Keratinocyte (primary cell): ENCODE measurements at regions not wholly inside any gene's neighbourhood (a gene's known extent, or its start where the extent isn't known, plus 50 kb on each side); places are given as distances from the start of the nearest gene placed in this dataset.

Source experiments
- DNase-seq: peaks from one replicate; pipeline ENCODE4 v3.0.0-alpha.2; 2011; ENCODE audit warnings: low read depth, missing footprints, low spot score
- FAIRE-seq: peaks from 2 replicates; lab custom pipeline; 2011; peaks lifted over from hg19 to GRCh38; lab: Jason Lieb, UNC
- H2AFZ ChIP-seq: 2 replicates; pipeline ENCODE4 v1.6.0; 2012; ENCODE audit warnings: low read length, control low read depth, inconsistent platforms; ENCODE audit not compliant: control insufficient read depth
- H3K27ac ChIP-seq: 2 replicates; pipeline ENCODE4 v1.5.1; 2011; ENCODE audit warnings: low read length; ENCODE audit not compliant: control insufficient read depth, insufficient read depth
- H3K27me3 ChIP-seq: 3 replicates; pipeline ENCODE4 v1.6.0; 2011; ENCODE audit warnings: low read length; ENCODE audit not compliant: control insufficient read depth, insufficient read depth; ENCODE audit errors: extremely low read depth
- H3K36me3 ChIP-seq, 2 experiments: 2 replicates in 1 of 2; 3 replicates in 1 of 2; pipeline ENCODE4 v1.5.1; 2011; ENCODE audit warnings: low read length in 2 of 2, mild to moderate bottlenecking in 1 of 2; ENCODE audit not compliant: control insufficient read depth in 2 of 2, insufficient read depth in 2 of 2; ENCODE audit errors: extremely low read depth in 1 of 2
- H3K4me1 ChIP-seq: 3 replicates; pipeline ENCODE4 v1.5.1; 2011; ENCODE audit warnings: low read length; ENCODE audit not compliant: control insufficient read depth, insufficient read depth; ENCODE audit errors: extremely low read depth
- H3K4me2 ChIP-seq: 3 replicates; pipeline ENCODE4 v1.6.0; 2011; ENCODE audit warnings: low read depth, low read length; ENCODE audit not compliant: control insufficient read depth, insufficient read depth; ENCODE audit errors: extremely low read depth
- H3K4me3 ChIP-seq, 3 experiments: fragments of 200-600 bp in 1 of 3; sonication (generic) in 1 of 3; 2 replicates in 2 of 3; 3 replicates in 1 of 3; pipeline ENCODE4 v1.5.1; 2011 to 2016; ENCODE audit warnings: low read length in 3 of 3, mild to moderate bottlenecking in 3 of 3, control low read depth in 2 of 3, inconsistent platforms in 1 of 3, low read depth in 1 of 3, mixed read lengths in 1 of 3, mixed run types in 1 of 3, moderate library complexity in 1 of 3; ENCODE audit not compliant: control insufficient read depth in 2 of 3, insufficient read depth in 2 of 3; ENCODE audit errors: extremely low read depth in 1 of 3
- H3K79me2 ChIP-seq: 2 replicates; pipeline ENCODE4 v1.6.0; 2012; ENCODE audit warnings: low read length; ENCODE audit not compliant: control insufficient read depth, insufficient read depth
- H3K9ac ChIP-seq: 3 replicates; pipeline ENCODE4 v1.6.0; 2011; ENCODE audit warnings: low read length; ENCODE audit not compliant: control insufficient read depth, insufficient read depth; ENCODE audit errors: extremely low read depth
- H3K9me1 ChIP-seq: 3 replicates; pipeline ENCODE4 v1.6.0; 2011; ENCODE audit warnings: low read length; ENCODE audit not compliant: control insufficient read depth, insufficient read depth; ENCODE audit errors: extremely low read depth
- H3K9me3 ChIP-seq: 2 replicates; pipeline ENCODE4 v1.5.1; 2012; ENCODE audit warnings: low read depth, low read length; ENCODE audit not compliant: control insufficient read depth
- H4K20me1 ChIP-seq: 3 replicates; pipeline ENCODE4 v1.6.0; 2011; ENCODE audit warnings: low read length; ENCODE audit not compliant: control insufficient read depth, insufficient read depth; ENCODE audit errors: extremely low read depth
- EZH2 ChIP-seq: IDR thresholded peaks from one replicate; pipeline ENCODE4 v1.6.1; 2012; ENCODE audit warnings: inconsistent platforms, mild to moderate bottlenecking, low read length, moderate library complexity
- dilution Hi-C: fragments of 300-500 bp; cut with MboI; formaldehyde crosslinking; loops from one replicate; pipeline ENCODE4 v1.7.0; 2020; ENCODE audit warnings: low sequenced_read_pairs; ENCODE audit not compliant: extremely low pct_ligation_motif_present
- TF ChIP-seq, protein P1 (sequence below), 3 experiments: IDR thresholded peaks in 1 of 3; conservative IDR thresholded peaks in 1 of 3; optimal IDR thresholded peaks in 1 of 3; 2 replicates in 2 of 3; 3 replicates in 1 of 3; pipeline versions ENCODE3 to v1.5.1; 2011; ENCODE audit warnings: low read length in 3 of 3, mild to moderate bottlenecking in 3 of 3, moderate library complexity in 2 of 3, control low read depth in 1 of 3, inconsistent platforms in 1 of 3; ENCODE audit not compliant: insufficient read depth in 2 of 3; ENCODE audit errors: extremely low read depth in 1 of 3

DNA sequence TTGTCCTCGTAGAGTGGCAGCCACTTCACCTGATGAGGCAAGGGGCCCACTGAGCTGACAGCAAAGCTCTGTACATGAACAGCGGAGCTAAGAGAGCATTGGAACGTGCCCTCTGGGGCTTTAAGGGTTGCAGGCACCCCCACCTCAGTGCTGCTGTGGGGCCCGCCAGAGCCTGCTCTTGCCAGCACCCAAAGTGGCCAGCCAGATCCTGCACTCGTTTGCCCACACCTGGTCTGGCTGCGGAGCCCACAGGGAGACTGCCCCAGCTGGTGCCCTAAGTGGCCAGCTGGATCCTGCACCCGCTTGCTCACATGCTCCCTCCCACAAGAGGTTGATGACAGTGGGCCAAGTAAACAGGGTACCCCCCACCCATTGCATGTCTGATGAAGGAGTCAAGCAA lies 783.4 kb upstream of the MIR17HG start:
- no peak overlapping the region for H3K9ac ChIP-seq
- no peak for FAIRE-seq
- H3K36me3 ChIP-seq, result no peaks in the 10 kb centered on the region
- H3K27ac ChIP-seq, result no peak overlapping the region
- H3K79me2 ChIP-seq, result no peaks in the 10 kb centered on the region
- H4K20me1 ChIP-seq, result no peaks in the 10 kb centered on the region
- H3K4me2 ChIP-seq, result no peak overlapping the region
- H3K27me3 ChIP-seq, result no peaks in the 10 kb centered on the region
- H3K9me3 ChIP-seq, result no peaks in the 10 kb centered on the region
- dilution Hi-C loops, result no loop called here
- no peak overlapping the region for H3K4me3 ChIP-seq
- no peak for DNase-seq
- H2AFZ ChIP-seq, result no peak overlapping the region
- H3K9me1 ChIP-seq, result no peaks in the 10 kb centered on the region
- H3K4me1 ChIP-seq, result no peaks in the 10 kb centered on the region
- TF ChIP-seq, protein P1, sequence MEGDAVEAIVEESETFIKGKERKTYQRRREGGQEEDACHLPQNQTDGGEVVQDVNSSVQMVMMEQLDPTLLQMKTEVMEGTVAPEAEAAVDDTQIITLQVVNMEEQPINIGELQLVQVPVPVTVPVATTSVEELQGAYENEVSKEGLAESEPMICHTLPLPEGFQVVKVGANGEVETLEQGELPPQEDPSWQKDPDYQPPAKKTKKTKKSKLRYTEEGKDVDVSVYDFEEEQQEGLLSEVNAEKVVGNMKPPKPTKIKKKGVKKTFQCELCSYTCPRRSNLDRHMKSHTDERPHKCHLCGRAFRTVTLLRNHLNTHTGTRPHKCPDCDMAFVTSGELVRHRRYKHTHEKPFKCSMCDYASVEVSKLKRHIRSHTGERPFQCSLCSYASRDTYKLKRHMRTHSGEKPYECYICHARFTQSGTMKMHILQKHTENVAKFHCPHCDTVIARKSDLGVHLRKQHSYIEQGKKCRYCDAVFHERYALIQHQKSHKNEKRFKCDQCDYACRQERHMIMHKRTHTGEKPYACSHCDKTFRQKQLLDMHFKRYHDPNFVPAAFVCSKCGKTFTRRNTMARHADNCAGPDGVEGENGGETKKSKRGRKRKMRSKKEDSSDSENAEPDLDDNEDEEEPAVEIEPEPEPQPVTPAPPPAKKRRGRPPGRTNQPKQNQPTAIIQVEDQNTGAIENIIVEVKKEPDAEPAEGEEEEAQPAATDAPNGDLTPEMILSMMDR (optimal IDR thresholded peaks at IDR 0.05 in 1 of 3, IDR thresholded peaks at IDR 0.05 in 1 of 3, conservative IDR thresholded peaks at IDR 0.05 in 1 of 3; ENCODE audit: extremely low read depth in 1 of 3, insufficient read depth in 2 of 3, low read length in 3 of 3), result no peak
- no peak for TF ChIP-seq EZH2

DNA sequence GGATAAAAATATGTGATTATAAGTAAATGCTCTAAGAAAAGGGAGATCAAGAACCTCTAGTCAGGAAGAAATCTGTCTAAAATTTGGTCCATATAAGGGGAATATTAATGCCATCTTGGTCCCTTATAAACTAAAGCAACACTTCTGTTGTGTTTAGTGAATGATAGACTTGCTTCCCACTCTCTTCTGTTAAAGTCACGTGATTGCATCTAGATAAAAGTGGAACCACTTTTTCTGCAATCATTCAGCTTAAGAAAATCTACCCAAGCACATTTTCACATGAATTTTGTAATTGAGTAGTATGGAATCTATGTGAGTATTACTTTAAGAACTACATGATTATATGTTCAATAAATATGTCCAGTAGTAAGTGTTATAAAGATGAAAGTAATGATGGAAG lies 782.9 kb upstream of the MIR17HG start:
- Histone ChIP-seq H3K36me3 (no peaks in the 10 kb centered on the region), H3K4me1 (no peaks in the 10 kb centered on the region), H3K9ac (no peak overlapping the region), H3K4me2 (no peak overlapping the region), H3K27me3 (no peaks in the 10 kb centered on the region), H3K9me3 (no peaks in the 10 kb centered on the region), H3K27ac (no peak overlapping the region), H4K20me1 (no peaks in the 10 kb centered on the region), H2AFZ (no peak overlapping the region), H3K9me1 (no peaks in the 10 kb centered on the region), H3K4me3 (no peak overlapping the region), H3K79me2 (no peaks in the 10 kb centered on the region)
- TF ChIP-seq, protein P1 (optimal IDR thresholded peaks at IDR 0.05 in 1 of 3, IDR thresholded peaks at IDR 0.05 in 1 of 3, conservative IDR thresholded peaks at IDR 0.05 in 1 of 3; ENCODE audit: extremely low read depth in 1 of 3, insufficient read depth in 2 of 3, low read length in 3 of 3), result no peak
- TF ChIP-seq EZH2, result no peak
- FAIRE-seq, result no peak
- dilution Hi-C loops, result no loop called here
- no peak for DNase-seq
